ENCODE measurements at regions not wholly inside any gene's neighbourhood (a gene's known extent, or its start where the extent isn't known, plus 50 kb on each side); places are given as distances from the start of the nearest gene placed in this dataset.

GRCh38 chr11:70569996-70570692, 171.8 kb downstream of the CTTN start:
- Mint-ChIP-seq H3K4me1 (peaks cover 24% of the 10 kb centered on the region), H3K9me3 (no peaks in the 10 kb centered on the region), H3K27me3 (ENCODE audit: insufficient read depth, low read depth, poor library complexity) (peaks cover 15% of the 10 kb centered on the region), H3K27ac (no peak overlapping the region), H3K36me3 (ENCODE audit: low read depth) (peaks cover 8% of the 10 kb centered on the region; the same call in 1 of the 3 replicates), H3K4me3 (no peak overlapping the region)
- Histone ChIP-seq H3K27me3 (ENCODE audit: insufficient read depth) (no peaks in the 10 kb centered on the region), H2AFZ (no peak overlapping the region), H3K9me2 (ENCODE audit: insufficient read depth) (no peaks in the 10 kb centered on the region; the same call in 1 of the 2 replicates), H3F3A (replicated peaks; ENCODE audit: low read depth) (no peaks in the 10 kb centered on the region), H3K4me1 (ENCODE audit: insufficient read depth) (peaks cover 12% of the 10 kb centered on the region), H3K79me2 (replicated peaks; ENCODE audit: insufficient read depth) (no peaks in the 10 kb centered on the region), H4K20me1 (replicated peaks; ENCODE audit: insufficient read depth) (no peaks in the 10 kb centered on the region; the same call in 1 of the 2 replicates), H3K4me2 (no peak overlapping the region), H3K4me3 (no peak overlapping the region), H3K36me3 (ENCODE audit: insufficient read depth) (no peaks in the 10 kb centered on the region), H3K27ac (ENCODE audit: low read depth) (no peak overlapping the region)
- TF ChIP-seq ZNF114 (CRISPR knock-in tag; IDR thresholded peaks at IDR 0.05) (no peak), REST (IDR thresholded peaks at IDR 0.05; ENCODE audit: unreplicated experiment) (no peak)
- no peak for DNase-seq (ENCODE audit: low spot score)
- ATAC-seq, result no peak

- no peak overlapping the region for H3K4me3 Mint-ChIP-seq
- H3K27ac ChIP-seq (ENCODE audit: low read depth), result no peak overlapping the region
- no peaks in the 10 kb centered on the region; the same call in 1 of the 2 replicates for H4K20me1 ChIP-seq (replicated peaks; ENCODE audit: insufficient read depth)
- H3F3A ChIP-seq (replicated peaks; ENCODE audit: low read depth), result no peaks in the 10 kb centered on the region
- no peaks in the 10 kb centered on the region; the same call in 1 of the 2 replicates for H3K9me2 ChIP-seq (ENCODE audit: insufficient read depth)
- H3K79me2 ChIP-seq (replicated peaks; ENCODE audit: insufficient read depth), result no peaks in the 10 kb centered on the region
- H3K27me3 Mint-ChIP-seq (ENCODE audit: insufficient read depth, low read depth, poor library complexity), result peaks cover 14% of the 10 kb centered on the region
- DNase-seq (ENCODE audit: low spot score), result no peak
- H2AFZ ChIP-seq, result no peak overlapping the region
- H3K36me3 ChIP-seq (ENCODE audit: insufficient read depth), result no peaks in the 10 kb centered on the region
- no peak for ATAC-seq
- H3K9me3 Mint-ChIP-seq, result no peaks in the 10 kb centered on the region
- H3K36me3 Mint-ChIP-seq (ENCODE audit: low read depth), result peaks cover 8% of the 10 kb centered on the region; the same call in 1 of the 3 replicates
- H3K27ac Mint-ChIP-seq, result no peak overlapping the region
- peaks cover 28% of the 10 kb centered on the region for H3K4me1 Mint-ChIP-seq
- no peak overlapping the region for H3K4me3 ChIP-seq
- H3K4me1 ChIP-seq (ENCODE audit: insufficient read depth), result peaks cover 12% of the 10 kb centered on the region
- no peaks in the 10 kb centered on the region for H3K27me3 ChIP-seq (ENCODE audit: insufficient read depth)
- H3K4me2 ChIP-seq, result no peak overlapping the region
- TF ChIP-seq, protein P1, sequence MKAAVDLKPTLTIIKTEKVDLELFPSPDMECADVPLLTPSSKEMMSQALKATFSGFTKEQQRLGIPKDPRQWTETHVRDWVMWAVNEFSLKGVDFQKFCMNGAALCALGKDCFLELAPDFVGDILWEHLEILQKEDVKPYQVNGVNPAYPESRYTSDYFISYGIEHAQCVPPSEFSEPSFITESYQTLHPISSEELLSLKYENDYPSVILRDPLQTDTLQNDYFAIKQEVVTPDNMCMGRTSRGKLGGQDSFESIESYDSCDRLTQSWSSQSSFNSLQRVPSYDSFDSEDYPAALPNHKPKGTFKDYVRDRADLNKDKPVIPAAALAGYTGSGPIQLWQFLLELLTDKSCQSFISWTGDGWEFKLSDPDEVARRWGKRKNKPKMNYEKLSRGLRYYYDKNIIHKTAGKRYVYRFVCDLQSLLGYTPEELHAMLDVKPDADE (IDR thresholded peaks at IDR 0.05), result no peak
- TF ChIP-seq CREB1 (CRISPR knock-in tag; IDR thresholded peaks at IDR 0.05; ENCODE audit: low read depth), result no peak
- no peak for TF ChIP-seq EZH2 (IDR thresholded peaks at IDR 0.05; ENCODE audit: low read depth, unreplicated experiment)
- no peak for TF ChIP-seq EZH2phosphoT487 (IDR thresholded peaks at IDR 0.05; ENCODE audit: unreplicated experiment)
- TF ChIP-seq, protein P2, sequence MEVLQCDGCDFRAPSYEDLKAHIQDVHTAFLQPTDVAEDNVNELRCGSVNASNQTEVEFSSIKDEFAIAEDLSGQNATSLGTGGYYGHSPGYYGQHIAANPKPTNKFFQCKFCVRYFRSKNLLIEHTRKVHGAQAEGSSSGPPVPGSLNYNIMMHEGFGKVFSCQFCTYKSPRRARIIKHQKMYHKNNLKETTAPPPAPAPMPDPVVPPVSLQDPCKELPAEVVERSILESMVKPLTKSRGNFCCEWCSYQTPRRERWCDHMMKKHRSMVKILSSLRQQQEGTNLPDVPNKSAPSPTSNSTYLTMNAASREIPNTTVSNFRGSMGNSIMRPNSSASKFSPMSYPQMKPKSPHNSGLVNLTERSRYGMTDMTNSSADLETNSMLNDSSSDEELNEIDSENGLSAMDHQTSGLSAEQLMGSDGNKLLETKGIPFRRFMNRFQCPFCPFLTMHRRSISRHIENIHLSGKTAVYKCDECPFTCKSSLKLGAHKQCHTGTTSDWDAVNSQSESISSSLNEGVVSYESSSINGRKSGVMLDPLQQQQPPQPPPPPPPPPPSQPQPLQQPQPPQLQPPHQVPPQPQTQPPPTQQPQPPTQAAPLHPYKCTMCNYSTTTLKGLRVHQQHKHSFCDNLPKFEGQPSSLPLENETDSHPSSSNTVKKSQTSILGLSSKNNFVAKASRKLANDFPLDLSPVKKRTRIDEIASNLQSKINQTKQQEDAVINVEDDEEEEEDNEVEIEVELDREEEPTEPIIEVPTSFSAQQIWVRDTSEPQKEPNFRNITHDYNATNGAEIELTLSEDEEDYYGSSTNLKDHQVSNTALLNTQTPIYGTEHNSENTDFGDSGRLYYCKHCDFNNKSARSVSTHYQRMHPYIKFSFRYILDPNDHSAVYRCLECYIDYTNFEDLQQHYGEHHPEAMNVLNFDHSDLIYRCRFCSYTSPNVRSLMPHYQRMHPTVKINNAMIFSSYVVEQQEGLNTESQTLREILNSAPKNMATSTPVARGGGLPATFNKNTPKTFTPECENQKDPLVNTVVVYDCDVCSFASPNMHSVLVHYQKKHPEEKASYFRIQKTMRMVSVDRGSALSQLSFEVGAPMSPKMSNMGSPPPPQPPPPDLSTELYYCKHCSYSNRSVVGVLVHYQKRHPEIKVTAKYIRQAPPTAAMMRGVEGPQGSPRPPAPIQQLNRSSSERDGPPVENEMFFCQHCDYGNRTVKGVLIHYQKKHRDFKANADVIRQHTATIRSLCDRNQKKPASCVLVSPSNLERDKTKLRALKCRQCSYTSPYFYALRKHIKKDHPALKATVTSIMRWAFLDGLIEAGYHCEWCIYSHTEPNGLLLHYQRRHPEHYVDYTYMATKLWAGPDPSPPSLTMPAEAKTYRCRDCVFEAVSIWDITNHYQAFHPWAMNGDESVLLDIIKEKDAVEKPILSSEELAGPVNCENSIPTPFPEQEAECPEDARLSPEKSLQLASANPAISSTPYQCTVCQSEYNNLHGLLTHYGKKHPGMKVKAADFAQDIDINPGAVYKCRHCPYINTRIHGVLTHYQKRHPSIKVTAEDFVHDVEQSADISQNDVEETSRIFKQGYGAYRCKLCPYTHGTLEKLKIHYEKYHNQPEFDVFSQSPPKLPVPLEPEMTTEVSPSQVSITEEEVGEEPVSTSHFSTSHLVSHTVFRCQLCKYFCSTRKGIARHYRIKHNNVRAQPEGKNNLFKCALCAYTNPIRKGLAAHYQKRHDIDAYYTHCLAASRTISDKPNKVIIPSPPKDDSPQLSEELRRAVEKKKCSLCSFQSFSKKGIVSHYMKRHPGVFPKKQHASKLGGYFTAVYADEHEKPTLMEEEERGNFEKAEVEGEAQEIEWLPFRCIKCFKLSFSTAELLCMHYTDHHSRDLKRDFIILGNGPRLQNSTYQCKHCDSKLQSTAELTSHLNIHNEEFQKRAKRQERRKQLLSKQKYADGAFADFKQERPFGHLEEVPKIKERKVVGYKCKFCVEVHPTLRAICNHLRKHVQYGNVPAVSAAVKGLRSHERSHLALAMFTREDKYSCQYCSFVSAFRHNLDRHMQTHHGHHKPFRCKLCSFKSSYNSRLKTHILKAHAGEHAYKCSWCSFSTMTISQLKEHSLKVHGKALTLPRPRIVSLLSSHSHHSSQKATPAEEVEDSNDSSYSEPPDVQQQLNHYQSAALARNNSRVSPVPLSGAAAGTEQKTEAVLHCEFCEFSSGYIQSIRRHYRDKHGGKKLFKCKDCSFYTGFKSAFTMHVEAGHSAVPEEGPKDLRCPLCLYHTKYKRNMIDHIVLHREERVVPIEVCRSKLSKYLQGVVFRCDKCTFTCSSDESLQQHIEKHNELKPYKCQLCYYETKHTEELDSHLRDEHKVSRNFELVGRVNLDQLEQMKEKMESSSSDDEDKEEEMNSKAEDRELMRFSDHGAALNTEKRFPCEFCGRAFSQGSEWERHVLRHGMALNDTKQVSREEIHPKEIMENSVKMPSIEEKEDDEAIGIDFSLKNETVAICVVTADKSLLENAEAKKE (CRISPR knock-in tag; IDR thresholded peaks at IDR 0.05), result no peak
- TF ChIP-seq ZNF331 (CRISPR knock-in tag; IDR thresholded peaks at IDR 0.05; ENCODE audit: low read depth), result no peak
- no peak for TF ChIP-seq JUNB (IDR thresholded peaks at IDR 0.05; ENCODE audit: unreplicated experiment)
- no peak for TF ChIP-seq NANOG (IDR thresholded peaks at IDR 0.05; ENCODE audit: borderline replicate concordance)
Measured at GRCh38 chr11:70570693-70571395, 172.5 kb downstream of the CTTN start.

Measured in GM23338 (cell line).